GM21529 (cell line): ENCODE measurements at regions not wholly inside any gene's neighbourhood (a gene's known extent, or its start where the extent isn't known, plus 50 kb on each side); places are given as distances from the start of the nearest gene placed in this dataset.
"Not testable (repeated sequence)": the region's sequence is repeated elsewhere in the genome, so short reads cannot be mapped to it uniquely, and the experiment has no call there.

ENCODE experiments used
- ATAC-seq: cut with Tn5 transposase; IDR thresholded peaks from one replicate; pipeline ENCODE4 v1.9.1; 2021; ENCODE audit not compliant: unreplicated experiment

GRCh38 chr10:61612450-61612849, 50.3 kb upstream of the CABCOCO1 start:
- no peak for ATAC-seq

- ATAC-seq = no peak
These were observed 50.7 kb upstream of the CABCOCO1 start for GRCh38 chr10:61612009-61612408.

GRCh38 chr10:61609701-61610100, 53.0 kb upstream of the CABCOCO1 start:
- no peak for ATAC-seq

- no peak for ATAC-seq
These were observed 54.3 kb upstream of the CABCOCO1 start for GRCh38 chr10:61608255-61609033.

GRCh38 chr10:61606959-61607907, 55.5 kb upstream of the CABCOCO1 start:
- no peak for ATAC-seq

- no peak for ATAC-seq
These were observed 57.5 kb upstream of the CABCOCO1 start for GRCh38 chr10:61605221-61605620.

- ATAC-seq = no peak
These were observed 62.3 kb upstream of the CABCOCO1 start for GRCh38 chr10:61600399-61600798.

GRCh38 chr10:61594430-61594829, 68.3 kb upstream of the CABCOCO1 start:
- no peak for ATAC-seq

- ATAC-seq = peak; percentile 73
These were observed 70.1 kb upstream of the CABCOCO1 start for GRCh38 chr10:61592581-61592980.

- ATAC-seq = no peak
These were observed 73.0 kb upstream of the CABCOCO1 start for GRCh38 chr10:61589547-61590243.

GRCh38 chr10:61588770-61589211, 73.9 kb upstream of the CABCOCO1 start:
- ATAC-seq = no peak

GRCh38 chr10:61586829-61587228, 75.9 kb upstream of the CABCOCO1 start:
- ATAC-seq = no peak

- ATAC-seq = no peak
These were observed 82.1 kb upstream of the CABCOCO1 start for GRCh38 chr10:61580608-61581007.

GRCh38 chr10:61570204-61570603, 92.5 kb upstream of the CABCOCO1 start:
- not testable (repeated sequence) for ATAC-seq

- no peak for ATAC-seq
These were observed 95.0 kb upstream of the CABCOCO1 start for GRCh38 chr10:61567729-61568128.

- ATAC-seq = no peak
These were observed 96.7 kb upstream of the CABCOCO1 start for GRCh38 chr10:61565819-61566560.

GRCh38 chr10:61564444-61564843, 98.3 kb upstream of the CABCOCO1 start:
- ATAC-seq = no peak

GRCh38 chr10:61559615-61560014, 103.1 kb upstream of the CABCOCO1 start:
- no peak for ATAC-seq

- no peak for ATAC-seq
These were observed 104.5 kb upstream of the CABCOCO1 start for GRCh38 chr10:61558188-61558587.

GRCh38 chr10:61554925-61555324, 101.7 kb upstream of the TMEM26 start:
- ATAC-seq = no peak

- ATAC-seq = no peak
These were observed 96.7 kb upstream of the TMEM26 start for GRCh38 chr10:61549861-61550260.
